Mesenchymal stem cell (in vitro differentiated cells and primary cell): ENCODE measurements at regions not wholly inside any gene's neighbourhood (a gene's known extent, or its start where the extent isn't known, plus 50 kb on each side); places are given as distances from the start of the nearest gene placed in this dataset.
A peak's percentile ranks its signal among the peaks of the same experiment; 100 is the strongest.

Source experiments
- DNase-seq: peaks from one replicate; pipeline ENCODE4 v3.0.0-alpha.2; 2013
- H2AFZ ChIP-seq: one replicate; pipeline ENCODE4 v1.6.1; 2013; ENCODE audit warnings: low read depth, mild to moderate bottlenecking, control low read depth, inconsistent platforms, low read length, moderate library complexity
- H2AK5ac ChIP-seq: 2 replicates; pipeline ENCODE4 v1.6.1; 2013; ENCODE audit warnings: low read length, moderate library complexity, mild to moderate bottlenecking, inconsistent platforms; ENCODE audit not compliant: severe bottlenecking
- H2BK120ac ChIP-seq: one replicate; pipeline ENCODE4 v1.6.1; 2013; ENCODE audit warnings: low read depth, mild to moderate bottlenecking, inconsistent platforms, low read length, moderate library complexity
- H2BK12ac ChIP-seq, 2 experiments: one replicate each; pipeline ENCODE4 v1.6.1; 2013; ENCODE audit warnings: inconsistent platforms in 2 of 2, low read length in 2 of 2, mild to moderate bottlenecking in 2 of 2, moderate library complexity in 2 of 2, control low read depth in 1 of 2
- H2BK15ac ChIP-seq: one replicate; pipeline ENCODE4 v1.6.1; 2013; ENCODE audit warnings: mild to moderate bottlenecking, low read depth, inconsistent platforms; ENCODE audit not compliant: poor library complexity, severe bottlenecking
- H2BK5ac ChIP-seq: 2 replicates; pipeline ENCODE4 v1.6.1; 2013; ENCODE audit warnings: low read depth, mild to moderate bottlenecking, low read length, control low read depth, inconsistent platforms; ENCODE audit not compliant: poor library complexity, severe bottlenecking
- H3K14ac ChIP-seq, 2 experiments: one replicate each; pipeline ENCODE4 v1.6.1; 2013; ENCODE audit warnings: inconsistent platforms in 2 of 2, low read length in 2 of 2, control low read depth in 1 of 2, mild to moderate bottlenecking in 1 of 2, moderate library complexity in 1 of 2
- H3K18ac ChIP-seq, 2 experiments: one replicate each; pipeline ENCODE4 v1.6.1; 2013; ENCODE audit warnings: inconsistent platforms in 2 of 2, low read length in 2 of 2, control low read depth in 1 of 2, low read depth in 1 of 2, mild to moderate bottlenecking in 1 of 2
- H3K23ac ChIP-seq, 2 experiments: one replicate each; pipeline ENCODE4 v1.6.1; 2013; ENCODE audit warnings: inconsistent platforms in 2 of 2, low read length in 2 of 2, mild to moderate bottlenecking in 2 of 2, moderate library complexity in 2 of 2, control low read depth in 1 of 2
- H3K27ac ChIP-seq: 2 replicates; pipeline ENCODE4 v1.5.1; 2013; ENCODE audit warnings: mild to moderate bottlenecking, moderate library complexity, low read length, control low read depth, inconsistent platforms; ENCODE audit not compliant: poor library complexity, severe bottlenecking
- H3K27me3 ChIP-seq, 2 experiments: 2 replicates each; pipeline versions ENCODE4 v1.6.1 to v1.7.0; 2013; ENCODE audit warnings: low read length in 2 of 2, mild to moderate bottlenecking in 2 of 2, moderate library complexity in 2 of 2, control low read depth in 1 of 2, inconsistent platforms in 1 of 2; ENCODE audit not compliant: control insufficient read depth in 1 of 2, insufficient read depth in 1 of 2
- H3K36me3 ChIP-seq, 2 experiments: 2 replicates each; pipeline versions ENCODE4 v1.6.1 to v1.7.0; 2013; ENCODE audit warnings: low read length in 2 of 2, control low read depth in 1 of 2, inconsistent platforms in 1 of 2, low read depth in 1 of 2, mild to moderate bottlenecking in 1 of 2; ENCODE audit not compliant: insufficient read depth in 2 of 2, control insufficient read depth in 1 of 2
- H3K4ac ChIP-seq, 2 experiments: one replicate each; pipeline ENCODE4 v1.6.1; 2013; ENCODE audit warnings: inconsistent platforms in 2 of 2, low read length in 2 of 2, mild to moderate bottlenecking in 2 of 2, moderate library complexity in 2 of 2, control low read depth in 1 of 2, low read depth in 1 of 2
- H3K4me1 ChIP-seq: 2 replicates; pipeline ENCODE4 v1.6.1; 2013; ENCODE audit warnings: low read depth, low read length, control low read depth; ENCODE audit not compliant: control insufficient read depth, insufficient read depth
- H3K4me2 ChIP-seq: 2 replicates; pipeline ENCODE4 v1.6.1; 2013; ENCODE audit warnings: low read length, mild to moderate bottlenecking, inconsistent platforms; ENCODE audit not compliant: poor library complexity, severe bottlenecking
- H3K4me3 ChIP-seq, 2 experiments: 2 replicates each; pipeline versions ENCODE4 v1.5.1 to v1.7.0; 2013; ENCODE audit warnings: low read length in 2 of 2, mild to moderate bottlenecking in 2 of 2, control low read depth in 1 of 2, low read depth in 1 of 2; ENCODE audit not compliant: insufficient read depth in 1 of 2
- H3K79me1 ChIP-seq: replicated peaks from 2 replicates; pipeline ENCODE4 v1.6.1; 2013; ENCODE audit warnings: mild to moderate bottlenecking, control low read depth, low read length, inconsistent platforms; ENCODE audit not compliant: poor library complexity, severe bottlenecking
- H3K9ac ChIP-seq: 2 replicates; pipeline ENCODE4 v1.7.0; 2013; ENCODE audit warnings: mild to moderate bottlenecking, low read length, moderate library complexity
- H3K9me3 ChIP-seq: 2 replicates; pipeline ENCODE4 v1.7.0; 2013; ENCODE audit warnings: mild to moderate bottlenecking, low read length; ENCODE audit not compliant: control insufficient read depth
- H4K8ac ChIP-seq: one replicate; pipeline ENCODE4 v1.6.1; 2013; ENCODE audit warnings: inconsistent platforms, mild to moderate bottlenecking, low read length, moderate library complexity
- H4K91ac ChIP-seq: one replicate; pipeline ENCODE4 v1.6.1; 2013; ENCODE audit warnings: mild to moderate bottlenecking, low read length, inconsistent platforms
- WGBS: methylation state at CpG from one replicate; pipeline ENCODE4 v1.1.7; 2013; ENCODE audit warnings: mixed read lengths; 5-methylcytosine and 5-hydroxymethylcytosine counted together

DNA sequence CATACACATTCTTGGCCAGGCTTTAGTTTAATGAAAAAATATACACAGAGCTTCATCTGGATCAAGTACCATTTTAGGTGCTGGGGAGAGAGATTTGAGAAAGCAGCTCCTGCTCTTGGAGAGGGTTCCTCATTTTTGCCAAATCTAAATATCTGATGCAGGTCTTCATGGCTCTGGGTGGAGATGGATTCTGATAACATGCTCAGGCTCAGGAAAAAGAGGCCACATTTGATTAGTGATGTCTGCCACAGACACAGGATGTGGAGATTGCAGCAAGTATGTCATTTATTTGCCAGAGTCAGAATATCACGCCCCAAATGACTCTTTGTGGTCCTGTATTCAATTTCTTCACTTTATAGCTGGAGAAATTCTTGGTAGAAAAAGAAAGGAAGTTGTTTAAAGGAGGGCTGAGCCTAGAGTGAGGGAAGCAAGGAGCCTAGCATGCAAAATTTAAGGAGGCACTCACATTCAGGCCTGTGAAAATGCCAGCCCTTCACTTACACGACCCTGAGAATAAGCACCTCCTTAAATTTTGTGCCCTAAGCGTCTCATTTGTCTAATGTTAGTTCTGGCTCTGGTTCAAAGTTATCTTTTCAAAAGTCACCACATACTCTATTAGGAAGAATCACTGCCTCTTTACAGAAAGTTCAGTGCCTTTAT lies 492.9 kb upstream of the TBX3 start:
- H4K8ac ChIP-seq: no peak overlapping the region
- no peak overlapping the region for H2BK120ac ChIP-seq
- H3K4me1 ChIP-seq: no peaks in the 10 kb centered on the region
- no peaks in the 10 kb centered on the region for H3K9me3 ChIP-seq
- no peak overlapping the region for H3K14ac ChIP-seq
- H2BK12ac ChIP-seq: no peak overlapping the region
- H3K79me1 ChIP-seq: no peaks in the 10 kb centered on the region
- H3K4me3 ChIP-seq: no peak overlapping the region
- H2AK5ac ChIP-seq: no peak overlapping the region
- H2BK5ac ChIP-seq: no peak overlapping the region
- no peak overlapping the region for H4K91ac ChIP-seq
- H3K18ac ChIP-seq: no peak overlapping the region
- no peak overlapping the region for H3K9ac ChIP-seq
- no peak overlapping the region for H2AFZ ChIP-seq
- no peaks in the 10 kb centered on the region for H3K27me3 ChIP-seq
- DNase-seq: no peak
- H3K23ac ChIP-seq: no peak overlapping the region
- H3K36me3 ChIP-seq: no peaks in the 10 kb centered on the region
- no peak overlapping the region for H3K4ac ChIP-seq
- 81% methylated on average over 3 of the region's 3 CpGs for WGBS
- H2BK15ac ChIP-seq: no peak overlapping the region
- H3K4me2 ChIP-seq: no peak overlapping the region
- H3K27ac ChIP-seq: no peak overlapping the region

DNA sequence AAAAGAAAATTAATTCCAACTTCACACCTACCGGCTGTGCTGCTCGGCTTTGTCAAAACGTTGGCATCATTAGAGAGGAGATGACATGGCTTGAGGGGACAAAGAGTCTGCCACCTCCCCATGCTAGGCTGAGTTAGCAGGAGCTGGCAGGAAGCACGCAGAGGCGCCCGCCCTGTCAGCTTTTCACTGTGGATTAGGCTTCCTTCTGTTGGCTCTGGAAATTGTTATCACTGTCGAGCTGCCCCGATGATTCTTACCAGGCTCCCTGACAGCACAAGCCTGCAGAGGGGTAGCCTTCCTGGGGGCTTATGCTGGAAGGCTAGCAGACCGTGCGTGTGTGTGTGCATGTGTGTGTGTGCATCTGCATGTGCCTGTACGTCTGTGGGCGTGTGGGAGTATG lies 490.9 kb upstream of the TBX3 start:
- 23% methylated on average over 12 of the region's 12 CpGs for WGBS
- H2BK15ac ChIP-seq: no peak overlapping the region
- no peak overlapping the region for H2BK120ac ChIP-seq
- no peak overlapping the region for H2AFZ ChIP-seq
- no peaks in the 10 kb centered on the region for H3K79me1 ChIP-seq
- no peak overlapping the region for H3K4ac ChIP-seq
- peak; percentile 29 for DNase-seq
- H4K91ac ChIP-seq: no peak overlapping the region
- no peak overlapping the region for H3K27ac ChIP-seq
- peak overlapping the region; percentile 23 for H4K8ac ChIP-seq
- no peak overlapping the region for H2BK5ac ChIP-seq
- peak overlapping the region in 1 of 2 experiments; percentile 50 for H3K18ac ChIP-seq
- H3K4me3 ChIP-seq: no peak overlapping the region
- H3K9ac ChIP-seq: no peak overlapping the region
- no peak overlapping the region for H2AK5ac ChIP-seq
- no peaks in the 10 kb centered on the region for H3K27me3 ChIP-seq
- no peaks in the 10 kb centered on the region for H3K4me1 ChIP-seq
- H3K36me3 ChIP-seq: no peaks in the 10 kb centered on the region
- peak overlapping the region in 1 of 2 experiments; percentile 13 for H2BK12ac ChIP-seq
- no peaks in the 10 kb centered on the region for H3K9me3 ChIP-seq
- no peak overlapping the region for H3K23ac ChIP-seq
- no peak overlapping the region for H3K4me2 ChIP-seq
- H3K14ac ChIP-seq: no peak overlapping the region

DNA sequence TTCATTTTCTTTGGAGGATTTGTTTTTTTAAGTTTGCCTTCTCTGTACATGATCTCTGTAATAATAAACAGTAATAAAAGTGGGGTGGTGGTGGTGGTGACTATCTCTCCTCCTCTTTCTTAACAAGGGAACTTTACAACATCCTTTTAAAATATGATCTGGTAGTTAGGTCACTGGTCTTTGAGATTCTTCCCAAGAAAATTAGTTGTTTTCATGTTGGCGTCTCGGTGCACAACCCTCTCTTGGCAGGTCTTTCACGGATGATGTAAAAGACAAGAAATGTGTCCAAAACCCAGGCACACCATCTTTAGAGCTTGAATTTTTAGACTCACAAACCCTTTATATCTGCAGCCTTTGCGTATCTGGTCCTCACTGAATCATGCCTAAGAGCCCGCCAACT lies 488.5 kb upstream of the TBX3 start:
- 86% methylated on average over 5 of the region's 5 CpGs for WGBS
- Histone ChIP-seq H3K9me3 (no peaks in the 10 kb centered on the region), H3K9ac (no peak overlapping the region), H3K79me1 (no peaks in the 10 kb centered on the region), H3K4ac (no peak overlapping the region), H3K18ac (peak overlapping the region in 1 of 2 experiments; percentile 57), H3K27ac (no peak overlapping the region), H2AK5ac (no peak overlapping the region), H2BK15ac (no peak overlapping the region), H4K91ac (no peak overlapping the region), H3K23ac (no peak overlapping the region), H3K4me3 (no peak overlapping the region), H2BK5ac (no peak overlapping the region), H2BK120ac (no peak overlapping the region), H2BK12ac (no peak overlapping the region), H2AFZ (no peak overlapping the region), H3K4me2 (no peak overlapping the region), H3K4me1 (no peaks in the 10 kb centered on the region), H3K36me3 (no peaks in the 10 kb centered on the region), H3K14ac (no peak overlapping the region), H4K8ac (no peak overlapping the region), H3K27me3 (no peaks in the 10 kb centered on the region)
- DNase-seq: no peak

DNA sequence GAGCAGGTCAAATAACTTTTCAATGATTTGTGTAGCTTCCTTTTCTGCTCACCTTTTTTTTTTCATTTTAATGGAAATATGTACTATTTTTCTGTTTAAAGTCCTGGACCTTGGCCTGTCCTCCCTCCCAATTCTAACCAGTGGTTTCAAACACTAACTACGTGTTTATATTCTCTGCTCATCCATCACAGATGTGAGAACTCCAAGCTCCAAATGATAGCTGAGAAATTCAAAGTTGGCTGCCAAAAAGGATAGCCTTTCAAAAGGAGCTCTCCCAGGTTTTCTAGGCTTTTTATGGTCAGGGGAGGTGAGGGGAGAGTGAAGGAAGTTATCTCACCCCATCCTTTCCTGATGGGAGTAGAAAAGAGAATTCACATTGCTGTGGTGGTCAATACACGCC lies 486.0 kb upstream of the TBX3 start:
- H3K4me2 ChIP-seq: no peak overlapping the region
- H2BK15ac ChIP-seq: no peak overlapping the region
- no peak overlapping the region for H3K23ac ChIP-seq
- no peaks in the 10 kb centered on the region for H3K79me1 ChIP-seq
- H3K9me3 ChIP-seq: no peaks in the 10 kb centered on the region
- no peak overlapping the region for H2BK12ac ChIP-seq
- no peaks in the 10 kb centered on the region for H3K36me3 ChIP-seq
- no peak overlapping the region for H3K27ac ChIP-seq
- no peak for DNase-seq
- H3K4me1 ChIP-seq: no peaks in the 10 kb centered on the region
- WGBS: 78% methylated on average over 2 of the region's 2 CpGs
- H2AK5ac ChIP-seq: no peak overlapping the region
- no peak overlapping the region for H2AFZ ChIP-seq
- H2BK120ac ChIP-seq: no peak overlapping the region
- H4K8ac ChIP-seq: no peak overlapping the region
- H3K9ac ChIP-seq: no peak overlapping the region
- H4K91ac ChIP-seq: no peak overlapping the region
- H3K14ac ChIP-seq: no peak overlapping the region
- H3K18ac ChIP-seq: no peak overlapping the region
- no peak overlapping the region for H3K4ac ChIP-seq
- no peak overlapping the region for H2BK5ac ChIP-seq
- no peaks in the 10 kb centered on the region for H3K27me3 ChIP-seq
- no peak overlapping the region for H3K4me3 ChIP-seq
